HG02571 (cell line): ENCODE measurements at regions not wholly inside any gene's neighbourhood (a gene's known extent, or its start where the extent isn't known, plus 50 kb on each side); places are given as distances from the start of the nearest gene placed in this dataset.

Source experiments
- ATAC-seq: cut with Tn5 transposase; IDR thresholded peaks from one replicate; pipeline ENCODE4 v1.9.1; 2021; ENCODE audit warnings: mild to moderate bottlenecking, moderate library complexity; ENCODE audit not compliant: unreplicated experiment

GRCh38 chr5:117271656-117272055, 697.0 kb upstream of the SEMA6A start:
- ATAC-seq: no peak

- ATAC-seq: no peak
These were observed 691.7 kb upstream of the SEMA6A start for GRCh38 chr5:117266280-117266679.

GRCh38 chr5:117263231-117263630, 688.6 kb upstream of the SEMA6A start:
- ATAC-seq: no peak

- ATAC-seq: no peak
These were observed 688.0 kb upstream of the SEMA6A start for GRCh38 chr5:117262572-117263131.

GRCh38 chr5:117261948-117262571, 687.4 kb upstream of the SEMA6A start:
- no peak for ATAC-seq

GRCh38 chr5:117255211-117256027, 680.8 kb upstream of the SEMA6A start:
- no peak for ATAC-seq

- no peak for ATAC-seq
These were observed 677.9 kb upstream of the SEMA6A start for GRCh38 chr5:117252566-117252965.

GRCh38 chr5:117249086-117249815, 674.6 kb upstream of the SEMA6A start:
- ATAC-seq: no peak

- ATAC-seq: no peak
These were observed 671.8 kb upstream of the SEMA6A start for GRCh38 chr5:117246424-117246823.

- ATAC-seq: no peak
These were observed 670.5 kb upstream of the SEMA6A start for GRCh38 chr5:117245130-117245529.

- no peak for ATAC-seq
These were observed 667.4 kb upstream of the SEMA6A start for GRCh38 chr5:117242028-117242427.

GRCh38 chr5:117236941-117237340, 662.3 kb upstream of the SEMA6A start:
- ATAC-seq: no peak

- ATAC-seq: no peak
These were observed 661.2 kb upstream of the SEMA6A start for GRCh38 chr5:117235786-117236185.

- ATAC-seq: no peak
These were observed 655.8 kb upstream of the SEMA6A start for GRCh38 chr5:117230375-117230774.

- ATAC-seq: no peak
These were observed 646.1 kb upstream of the SEMA6A start for GRCh38 chr5:117220730-117221129.

- no peak for ATAC-seq
These were observed 644.2 kb upstream of the SEMA6A start for GRCh38 chr5:117218789-117219188.

- ATAC-seq: no peak
These were observed 638.2 kb upstream of the SEMA6A start for GRCh38 chr5:117212866-117213265.

- no peak for ATAC-seq
These were observed 636.2 kb upstream of the SEMA6A start for GRCh38 chr5:117210796-117211195.

- ATAC-seq: no peak
These were observed 634.9 kb upstream of the SEMA6A start for GRCh38 chr5:117209479-117209878.

- ATAC-seq: no peak
These were observed 632.6 kb upstream of the SEMA6A start for GRCh38 chr5:117207088-117207668.

- no peak for ATAC-seq
These were observed 631.3 kb upstream of the SEMA6A start for GRCh38 chr5:117205894-117206293.
